Ovary (tissue), 3 donors: ENCODE measurements at regions not wholly inside any gene's neighbourhood (a gene's known extent, or its start where the extent isn't known, plus 50 kb on each side); places are given as distances from the start of the nearest gene placed in this dataset.

Source experiments
- CTCF ChIP-seq, 3 donors: fragments of 450-650 bp in 2 of 3; fragments of 200-600 bp in 1 of 3; IDR thresholded peaks; one replicate each; pipeline versions ENCODE4 v1.5.1 to v1.8.0; 2016 to 2022; ENCODE audit warnings: antibody characterized with exemption in 3 of 3, mild to moderate bottlenecking in 1 of 3
- POLR2A ChIP-seq: fragments of 450-650 bp; IDR thresholded peaks from one replicate; pipeline ENCODE4 v1.6.1; 2017; ENCODE audit warnings: antibody characterized with exemption, mild to moderate bottlenecking, moderate library complexity
- donor health status: DM: no; HTN: no; CAD: no.

GRCh38 chr3:147152476-147152875 lies 253.9 kb downstream of the ZIC4 start:
- TF ChIP-seq POLR2A (no peak), CTCF (IDR thresholded peaks at IDR 0.05) (no peak)
